AG04449 (cell line): ENCODE measurements at regions not wholly inside any gene's neighbourhood (a gene's known extent, or its start where the extent isn't known, plus 50 kb on each side); places are given as distances from the start of the nearest gene placed in this dataset.

Experiments
- CTCF ChIA-PET: fragments of 350-600 bp; formaldehyde crosslinking; extraction: SDS; loops from one replicate; lab custom pipeline; 2021; ENCODE audit warnings: antibody characterized with exemption; lab: Yijun Ruan, JAX
- POLR2A ChIA-PET: fragments of 400-600, 350-600 bp; formaldehyde crosslinking; extraction: SDS; loops from one replicate; lab custom pipeline; 2020; ENCODE audit warnings: antibody characterized with exemption, inconsistent platforms; lab: Yijun Ruan, JAX
- DNase-seq: peaks from one replicate; pipeline ENCODE4 v3.0.0-alpha.2; 2010; ENCODE audit warnings: low read depth, low spot score
- H3K4me3 ChIP-seq: 2 replicates; pipeline ENCODE4 v1.5.1; 2011; ENCODE audit warnings: low read depth, mild to moderate bottlenecking, control low read depth, low read length
- TF ChIP-seq, protein P1 (sequence below): IDR thresholded peaks from one replicate; pipeline ENCODE4 v1.5.1; 2011; ENCODE audit warnings: mild to moderate bottlenecking, moderate library complexity, low read length, control low read depth, inconsistent platforms; ENCODE audit not compliant: insufficient read depth; ENCODE audit errors: missing control alignments

DNA sequence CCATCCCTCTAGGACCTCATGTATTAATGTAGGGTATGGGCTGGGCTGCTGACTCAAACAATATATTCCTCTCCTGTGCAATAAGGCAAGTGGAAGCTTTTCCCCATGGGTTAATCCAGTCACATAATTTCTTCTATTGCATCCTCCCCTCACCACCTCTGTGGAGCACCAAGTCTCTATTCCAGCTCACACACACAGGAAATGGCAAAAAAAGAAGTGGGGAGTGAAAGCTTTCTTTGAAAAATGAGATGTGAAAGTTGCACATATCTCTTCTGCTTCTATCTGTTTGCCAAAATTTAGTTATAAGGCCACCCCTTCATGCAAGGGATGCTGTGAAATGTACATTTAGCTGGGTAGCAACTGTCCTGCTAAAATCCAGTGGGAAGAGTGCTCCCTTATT, 121.3 kb downstream of the CDC42EP3 start:
- TF ChIP-seq, protein P1, sequence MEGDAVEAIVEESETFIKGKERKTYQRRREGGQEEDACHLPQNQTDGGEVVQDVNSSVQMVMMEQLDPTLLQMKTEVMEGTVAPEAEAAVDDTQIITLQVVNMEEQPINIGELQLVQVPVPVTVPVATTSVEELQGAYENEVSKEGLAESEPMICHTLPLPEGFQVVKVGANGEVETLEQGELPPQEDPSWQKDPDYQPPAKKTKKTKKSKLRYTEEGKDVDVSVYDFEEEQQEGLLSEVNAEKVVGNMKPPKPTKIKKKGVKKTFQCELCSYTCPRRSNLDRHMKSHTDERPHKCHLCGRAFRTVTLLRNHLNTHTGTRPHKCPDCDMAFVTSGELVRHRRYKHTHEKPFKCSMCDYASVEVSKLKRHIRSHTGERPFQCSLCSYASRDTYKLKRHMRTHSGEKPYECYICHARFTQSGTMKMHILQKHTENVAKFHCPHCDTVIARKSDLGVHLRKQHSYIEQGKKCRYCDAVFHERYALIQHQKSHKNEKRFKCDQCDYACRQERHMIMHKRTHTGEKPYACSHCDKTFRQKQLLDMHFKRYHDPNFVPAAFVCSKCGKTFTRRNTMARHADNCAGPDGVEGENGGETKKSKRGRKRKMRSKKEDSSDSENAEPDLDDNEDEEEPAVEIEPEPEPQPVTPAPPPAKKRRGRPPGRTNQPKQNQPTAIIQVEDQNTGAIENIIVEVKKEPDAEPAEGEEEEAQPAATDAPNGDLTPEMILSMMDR, result no peak
- ChIA-PET CTCF (interaction anchor here (0.6 to 1.4 kb wide), 2 partner anchors 50 to 341 kb away, joined by 3 read pairs; no protein-coding TSS in a partner anchor), POLR2A (no interaction called here)
- H3K4me3 ChIP-seq, result no peak overlapping the region
- no peak for DNase-seq

DNA sequence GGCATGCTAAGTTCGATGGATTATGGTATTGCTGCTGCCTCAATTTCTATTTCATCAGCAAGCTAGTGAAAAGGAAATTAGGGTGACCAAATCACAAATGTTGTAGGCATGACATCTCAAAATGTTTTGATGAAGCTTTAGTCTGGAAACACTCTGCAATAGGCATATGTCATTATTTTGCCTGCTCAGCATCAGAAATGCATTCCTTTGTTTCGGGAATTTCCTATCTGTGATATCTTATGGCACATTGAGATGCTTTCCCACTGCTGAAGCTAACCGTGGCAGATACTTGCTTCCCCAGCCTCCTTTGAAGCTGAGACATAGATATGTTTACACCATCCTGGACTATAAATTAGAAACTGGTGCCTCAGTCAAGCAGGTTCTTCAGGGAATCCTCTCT, 119.7 kb downstream of the CDC42EP3 start:
- no peak overlapping the region for H3K4me3 ChIP-seq
- CTCF ChIA-PET, result interaction anchor here (0.9 to 1.8 kb wide), 4 partner anchors 17 to 339 kb away, joined by 3 to 5 read pairs (median 4); no protein-coding TSS in a partner anchor
- TF ChIP-seq, protein P1, result no peak
- POLR2A ChIA-PET, result no interaction called here
- DNase-seq, result no peak

DNA sequence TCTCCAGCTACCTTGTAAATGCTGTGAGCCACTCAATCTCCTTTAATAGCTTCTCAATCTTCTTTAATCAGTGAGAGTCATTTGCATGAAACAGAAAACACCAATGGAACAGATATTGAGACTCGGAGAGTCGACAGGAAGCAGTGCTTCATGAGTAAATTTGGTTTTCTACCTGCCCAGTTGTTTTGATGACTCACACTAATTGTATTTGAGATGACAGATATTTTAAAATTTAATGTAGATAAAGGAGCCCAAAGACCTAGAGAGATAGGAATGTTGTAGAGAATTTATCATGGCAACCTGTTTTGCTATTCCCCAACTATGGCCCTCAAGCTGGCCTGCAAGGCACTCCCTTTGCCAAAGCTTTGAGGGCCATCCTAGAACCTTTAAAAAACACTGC, 119.1 kb downstream of the CDC42EP3 start:
- CTCF ChIA-PET, result interaction anchor here (1.8 kb wide), 1 partner anchor 138 kb away, joined by 5 read pairs; no protein-coding TSS in a partner anchor
- DNase-seq, result no peak
- TF ChIP-seq, protein P1, result no peak
- POLR2A ChIA-PET, result no interaction called here
- H3K4me3 ChIP-seq, result no peak overlapping the region

DNA sequence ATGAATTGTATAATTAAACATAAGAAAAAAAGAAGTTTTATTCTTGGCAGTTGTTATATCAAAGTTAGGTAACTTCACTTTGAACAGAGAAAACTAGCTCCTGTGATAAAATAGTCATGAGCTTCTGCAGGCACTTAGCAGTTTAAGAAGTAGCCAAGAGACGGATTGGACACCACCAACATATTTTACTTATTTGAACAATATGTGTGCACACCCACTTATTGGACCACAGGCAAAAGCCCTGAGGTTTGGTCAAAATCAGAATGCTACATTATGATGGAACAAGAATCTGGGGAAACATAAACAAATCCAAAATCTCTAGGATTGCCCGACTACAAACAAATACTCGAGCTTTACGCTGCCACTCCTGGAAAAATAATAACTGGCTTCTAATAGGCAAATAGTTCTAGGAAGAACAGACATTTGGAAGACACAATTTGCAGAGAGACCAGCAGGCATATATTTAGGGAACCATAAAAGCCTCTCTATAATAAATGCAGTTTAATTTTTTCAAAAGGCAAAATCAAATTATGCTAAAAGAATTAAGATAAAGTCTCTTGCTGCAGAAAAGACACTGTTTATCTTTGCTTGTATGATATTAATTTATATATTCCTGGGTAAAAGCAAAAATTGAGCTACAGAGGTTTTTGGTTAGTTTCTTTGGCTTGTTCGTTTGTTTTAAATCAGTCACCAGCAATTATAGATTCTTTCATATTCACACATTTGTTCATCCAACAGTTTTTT, 117.9 kb downstream of the CDC42EP3 start:
- CTCF ChIA-PET, result no interaction called here
- TF ChIP-seq, protein P1, result no peak

DNA sequence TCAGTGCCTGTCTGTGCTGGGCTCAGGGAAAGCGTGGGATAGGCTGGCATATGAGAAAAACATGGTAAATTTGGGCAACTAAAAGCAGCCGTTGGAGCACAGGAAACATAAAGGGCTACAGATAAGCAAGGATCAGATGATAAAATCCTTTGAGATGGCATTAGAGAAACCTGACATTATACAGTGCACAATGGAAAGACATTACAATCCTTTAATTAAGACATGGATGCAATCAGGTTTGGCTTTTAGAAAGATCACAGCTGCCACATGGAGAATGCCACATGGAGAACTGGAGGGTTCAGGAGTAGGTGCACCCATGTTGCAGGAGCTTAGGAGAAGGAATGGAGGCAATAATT, 117.3 kb downstream of the CDC42EP3 start:
- ChIA-PET POLR2A (no interaction called here), CTCF (no interaction called here)
- no peak overlapping the region for H3K4me3 ChIP-seq
- DNase-seq, result no peak
- TF ChIP-seq, protein P1, result no peak

More for the DNA sequence above, 117.9 kb downstream of the CDC42EP3 start:
- POLR2A ChIA-PET, result no interaction called here
- no peak overlapping the region for H3K4me3 ChIP-seq
- DNase-seq, result no peak

DNA sequence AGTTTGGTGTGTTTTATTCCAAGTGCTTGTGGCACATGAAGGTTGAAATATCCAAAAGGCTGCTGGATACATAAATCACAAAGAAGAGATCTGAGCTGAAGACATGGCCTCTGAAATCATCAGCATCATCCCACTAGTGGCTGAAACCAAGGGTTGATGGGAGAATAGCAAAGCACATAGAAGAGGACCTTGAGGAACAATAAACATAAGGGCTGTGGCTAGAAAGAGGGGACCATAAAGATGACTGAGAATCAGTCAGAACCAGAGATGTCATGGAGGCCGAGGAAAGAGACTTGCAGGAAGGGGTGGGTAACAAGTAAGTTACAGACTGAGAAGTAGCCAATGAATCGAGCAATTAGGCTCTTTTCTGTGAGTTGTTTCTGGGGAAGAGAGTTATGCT, 116.8 kb downstream of the CDC42EP3 start:
- TF ChIP-seq, protein P1, result no peak
- no peak overlapping the region for H3K4me3 ChIP-seq
- no peak for DNase-seq
- CTCF ChIA-PET, result no interaction called here
- POLR2A ChIA-PET, result no interaction called here
